SH-SY5Y (cell line): ENCODE measurements at regions not wholly inside any gene's neighbourhood (a gene's known extent, or its start where the extent isn't known, plus 50 kb on each side); places are given as distances from the start of the nearest gene placed in this dataset.

Experiments
- GATA2 ChIP-seq: IDR thresholded peaks from 2 replicates; pipeline ENCODE4 v1.6.1; 2011; ENCODE audit warnings: mild to moderate bottlenecking, low read depth, low read length
- GATA3 ChIP-seq: IDR thresholded peaks from 2 replicates; pipeline ENCODE4 v1.6.1; 2011; ENCODE audit warnings: low read depth, mild to moderate bottlenecking, low read length, moderate library complexity

GRCh38 chr21:37968744-37969143 lies 52.5 kb upstream of the KCNJ6 start:
- TF ChIP-seq GATA2 (no peak), GATA3 (no peak)
